PC-3 (cell line): ENCODE measurements at regions not wholly inside any gene's neighbourhood (a gene's known extent, or its start where the extent isn't known, plus 50 kb on each side); places are given as distances from the start of the nearest gene placed in this dataset.

Experiments used
- CTCF ChIP-seq: fragments of 300-600 bp; sonication (generic); conservative IDR thresholded peaks from 2 replicates; pipeline ENCODE4 v1.5.1; 2017; ENCODE audit warnings: antibody characterized with exemption, low read depth, mild to moderate bottlenecking, low read length
- EZH2 ChIP-seq: fragments of 300-600 bp; sonication (generic); IDR thresholded peaks from one replicate; pipeline ENCODE4 v1.6.1; 2017; ENCODE audit warnings: antibody characterized with exemption, mild to moderate bottlenecking, low read length; ENCODE audit not compliant: unreplicated experiment
- EZH2phosphoT487 ChIP-seq: fragments of 300-600 bp; sonication (generic); IDR thresholded peaks from 2 replicates; pipeline ENCODE4 v1.6.1; 2018; ENCODE audit warnings: mild to moderate bottlenecking, antibody characterized with exemption, low read length, borderline replicate concordance

- TF ChIP-seq EZH2, result no peak
- TF ChIP-seq CTCF, result no peak
- TF ChIP-seq EZH2phosphoT487, result no peak
Measured at GRCh38 chr1:79530476-79530875, 523.9 kb upstream of the ADGRL4 start.
